ENCODE measurements at regions not wholly inside any gene's neighbourhood (a gene's known extent, or its start where the extent isn't known, plus 50 kb on each side); places are given as distances from the start of the nearest gene placed in this dataset.
A peak's percentile ranks its signal among the peaks of the same experiment; 100 is the strongest.

DNA sequence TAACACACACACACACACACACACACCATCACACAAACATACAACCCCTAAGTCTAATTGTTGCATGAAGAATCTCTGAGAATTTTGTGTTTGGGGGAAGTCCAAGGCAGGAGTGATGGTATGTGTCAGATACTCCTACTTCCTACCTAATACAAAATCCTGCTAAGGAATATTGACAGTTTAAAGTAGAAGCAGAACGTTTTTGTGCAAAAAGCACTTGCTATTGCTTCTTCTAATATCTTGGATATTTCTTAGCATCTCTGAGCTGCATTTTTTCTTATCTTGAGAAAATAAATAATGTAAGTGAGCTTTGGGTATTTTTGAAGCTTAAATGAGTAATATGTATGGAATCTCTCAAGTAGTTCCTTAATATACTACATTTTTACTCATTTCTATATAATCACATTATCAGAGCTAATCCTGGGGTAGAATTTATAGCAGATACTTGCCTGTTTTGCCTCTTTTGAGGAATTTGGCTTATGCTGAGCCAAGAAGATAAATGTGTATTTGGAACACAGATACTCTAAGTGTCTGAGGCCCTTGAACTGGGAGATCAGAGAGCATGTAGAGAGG lies 212.3 kb downstream of the DKK1 start:
- H3K27ac Mint-ChIP-seq (ENCODE audit: unreplicated experiment), result peak overlapping the region; percentile 75
- Histone ChIP-seq H3K4me3 (ENCODE audit: insufficient read depth, low read depth, low read length) (no peak overlapping the region), H3K27me3 (ENCODE audit: insufficient read depth, low read length) (no peaks in the 10 kb centered on the region), H3K9me3 (ENCODE audit: insufficient read depth, low read depth, low read length) (no peaks in the 10 kb centered on the region), H3K4me1 (ENCODE audit: insufficient read depth, low read length) (peaks cover 19% of the 10 kb centered on the region), H2AFZ (ENCODE audit: low read depth, low read length) (no peak overlapping the region), H3K36me3 (ENCODE audit: insufficient read depth, low read length) (no peaks in the 10 kb centered on the region), H4K20me1 (ENCODE audit: insufficient read depth, low read length) (no peaks in the 10 kb centered on the region), H3K4me2 (ENCODE audit: low read length) (peak overlapping the region; percentile 70), H3K27ac (ENCODE audit: low read depth, low read length) (peak overlapping the region; percentile 49), H3K79me2 (ENCODE audit: insufficient read depth, low read length) (no peaks in the 10 kb centered on the region), H3K9ac (ENCODE audit: low read length) (no peak overlapping the region)
- peak; percentile 92 for FAIRE-seq
- H3K4me3 Mint-ChIP-seq (ENCODE audit: unreplicated experiment), result no peak overlapping the region
- peaks cover 18% of the 10 kb centered on the region for H3K4me1 Mint-ChIP-seq (ENCODE audit: low read depth, unreplicated experiment)
- no peaks in the 10 kb centered on the region for H3K36me3 Mint-ChIP-seq (ENCODE audit: low read depth, unreplicated experiment)
- H3K9me3 Mint-ChIP-seq (ENCODE audit: unreplicated experiment), result no peaks in the 10 kb centered on the region
- DNase-seq (ENCODE audit: low read depth), result peak; percentile 56
- TF ChIP-seq EZH2 (IDR thresholded peaks at IDR 0.05; ENCODE audit: insufficient read depth, low read length), result no peak
- TF ChIP-seq, protein P1, sequence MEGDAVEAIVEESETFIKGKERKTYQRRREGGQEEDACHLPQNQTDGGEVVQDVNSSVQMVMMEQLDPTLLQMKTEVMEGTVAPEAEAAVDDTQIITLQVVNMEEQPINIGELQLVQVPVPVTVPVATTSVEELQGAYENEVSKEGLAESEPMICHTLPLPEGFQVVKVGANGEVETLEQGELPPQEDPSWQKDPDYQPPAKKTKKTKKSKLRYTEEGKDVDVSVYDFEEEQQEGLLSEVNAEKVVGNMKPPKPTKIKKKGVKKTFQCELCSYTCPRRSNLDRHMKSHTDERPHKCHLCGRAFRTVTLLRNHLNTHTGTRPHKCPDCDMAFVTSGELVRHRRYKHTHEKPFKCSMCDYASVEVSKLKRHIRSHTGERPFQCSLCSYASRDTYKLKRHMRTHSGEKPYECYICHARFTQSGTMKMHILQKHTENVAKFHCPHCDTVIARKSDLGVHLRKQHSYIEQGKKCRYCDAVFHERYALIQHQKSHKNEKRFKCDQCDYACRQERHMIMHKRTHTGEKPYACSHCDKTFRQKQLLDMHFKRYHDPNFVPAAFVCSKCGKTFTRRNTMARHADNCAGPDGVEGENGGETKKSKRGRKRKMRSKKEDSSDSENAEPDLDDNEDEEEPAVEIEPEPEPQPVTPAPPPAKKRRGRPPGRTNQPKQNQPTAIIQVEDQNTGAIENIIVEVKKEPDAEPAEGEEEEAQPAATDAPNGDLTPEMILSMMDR (IDR thresholded peaks at IDR 0.05; ENCODE audit: insufficient read depth, low read depth, low read length), result no peak
- H3K27me3 Mint-ChIP-seq (ENCODE audit: low read depth, unreplicated experiment), result no peaks in the 10 kb centered on the region

DNA sequence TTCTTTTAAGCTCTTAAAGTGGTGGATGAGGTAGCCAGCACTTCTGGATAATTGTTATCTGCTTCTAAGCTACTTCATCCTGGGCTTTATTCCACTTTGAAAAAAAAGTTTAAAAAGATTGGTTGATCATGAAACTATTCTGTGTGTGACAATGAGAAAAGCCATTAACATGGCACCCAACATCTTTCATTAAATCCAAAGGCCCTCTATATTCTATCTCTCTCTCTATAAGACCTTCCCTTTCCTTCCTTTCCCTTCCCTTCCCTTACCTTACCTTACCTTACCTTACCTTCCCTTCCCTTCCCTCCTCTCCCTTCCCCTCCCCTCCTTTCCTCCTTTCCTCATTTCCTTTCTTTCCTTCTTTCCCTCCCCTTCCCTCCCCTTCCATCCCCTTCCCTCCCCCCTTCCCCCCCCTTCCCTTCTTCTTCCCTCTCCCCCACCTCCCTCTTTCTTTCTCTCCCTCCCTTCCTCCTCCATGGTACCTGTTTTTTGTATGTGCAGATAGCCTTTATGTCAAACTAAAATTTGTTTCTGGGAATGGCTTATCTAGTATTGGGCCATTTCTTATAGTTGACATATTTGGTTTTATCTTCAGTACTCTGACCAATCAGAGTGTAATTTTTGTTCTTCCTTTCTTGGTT lies 218.7 kb downstream of the DKK1 start:
- no peak overlapping the region for H3K27ac Mint-ChIP-seq (ENCODE audit: unreplicated experiment)
- Histone ChIP-seq H3K4me2 (ENCODE audit: low read length) (no peak overlapping the region), H3K36me3 (ENCODE audit: insufficient read depth, low read length) (no peaks in the 10 kb centered on the region), H3K9me3 (ENCODE audit: insufficient read depth, low read depth, low read length) (no peaks in the 10 kb centered on the region), H3K27me3 (ENCODE audit: insufficient read depth, low read length) (no peaks in the 10 kb centered on the region), H3K9ac (ENCODE audit: low read length) (no peak overlapping the region), H3K27ac (ENCODE audit: low read depth, low read length) (no peak overlapping the region), H3K4me1 (ENCODE audit: insufficient read depth, low read length) (no peaks in the 10 kb centered on the region), H3K79me2 (ENCODE audit: insufficient read depth, low read length) (no peaks in the 10 kb centered on the region), H4K20me1 (ENCODE audit: insufficient read depth, low read length) (no peaks in the 10 kb centered on the region), H2AFZ (ENCODE audit: low read depth, low read length) (no peak overlapping the region), H3K4me3 (ENCODE audit: insufficient read depth, low read depth, low read length) (no peak overlapping the region)
- peaks cover 5% of the 10 kb centered on the region for H3K4me1 Mint-ChIP-seq (ENCODE audit: low read depth, unreplicated experiment)
- H3K9me3 Mint-ChIP-seq (ENCODE audit: unreplicated experiment), result peaks cover 2% of the 10 kb centered on the region
- H3K4me3 Mint-ChIP-seq (ENCODE audit: unreplicated experiment), result no peak overlapping the region
- H3K27me3 Mint-ChIP-seq (ENCODE audit: low read depth, unreplicated experiment), result no peaks in the 10 kb centered on the region
- TF ChIP-seq EZH2 (IDR thresholded peaks at IDR 0.05; ENCODE audit: insufficient read depth, low read length), result no peak
- TF ChIP-seq, protein P1 (IDR thresholded peaks at IDR 0.05; ENCODE audit: insufficient read depth, low read depth, low read length), result no peak
- DNase-seq (ENCODE audit: low read depth) (no peak), FAIRE-seq (no peak)
- no peaks in the 10 kb centered on the region for H3K36me3 Mint-ChIP-seq (ENCODE audit: low read depth, unreplicated experiment)

DNA sequence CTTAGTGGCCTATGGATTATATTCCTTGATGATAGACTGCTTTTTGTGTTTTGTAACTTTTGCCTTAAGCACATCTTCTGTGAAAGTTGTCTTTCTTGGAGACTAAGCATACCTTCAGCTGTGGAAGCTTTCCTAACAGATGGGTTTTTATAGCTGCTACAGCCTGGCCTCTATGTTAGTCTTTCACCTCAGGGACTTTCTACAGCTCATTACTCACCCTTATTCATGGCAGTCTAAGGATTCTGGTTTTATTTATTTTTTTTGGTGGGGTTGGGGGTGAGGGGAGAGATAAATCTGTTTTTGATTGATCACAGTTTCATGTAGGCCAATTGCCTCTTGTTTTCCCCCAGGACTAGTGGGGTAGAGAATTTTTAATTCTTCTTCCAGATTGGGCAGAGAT lies 219.9 kb downstream of the DKK1 start:
- Mint-ChIP-seq H3K9me3 (ENCODE audit: unreplicated experiment) (peaks cover 2% of the 10 kb centered on the region), H3K27me3 (ENCODE audit: low read depth, unreplicated experiment) (no peaks in the 10 kb centered on the region)

More for the DNA sequence above, 219.9 kb downstream of the DKK1 start:
- H3K36me3 Mint-ChIP-seq (ENCODE audit: low read depth, unreplicated experiment), result no peaks in the 10 kb centered on the region
- no peak overlapping the region for H3K9ac ChIP-seq (ENCODE audit: low read length)
- H3K4me3 ChIP-seq (ENCODE audit: insufficient read depth, low read depth, low read length), result no peak overlapping the region
- H3K9me3 ChIP-seq (ENCODE audit: insufficient read depth, low read depth, low read length), result no peaks in the 10 kb centered on the region
- TF ChIP-seq EZH2 (IDR thresholded peaks at IDR 0.05; ENCODE audit: insufficient read depth, low read length), result no peak
- TF ChIP-seq, protein P1 (IDR thresholded peaks at IDR 0.05; ENCODE audit: insufficient read depth, low read depth, low read length), result no peak
- DNase-seq (ENCODE audit: low read depth), result no peak
- H3K79me2 ChIP-seq (ENCODE audit: insufficient read depth, low read length), result no peaks in the 10 kb centered on the region
- peak overlapping the region; percentile 59 for H3K27ac Mint-ChIP-seq (ENCODE audit: unreplicated experiment)
- H3K36me3 ChIP-seq (ENCODE audit: insufficient read depth, low read length), result no peaks in the 10 kb centered on the region
- FAIRE-seq, result no peak
- H3K4me1 ChIP-seq (ENCODE audit: insufficient read depth, low read length), result no peaks in the 10 kb centered on the region
- no peak overlapping the region for H3K4me2 ChIP-seq (ENCODE audit: low read length)
- H3K4me3 Mint-ChIP-seq (ENCODE audit: unreplicated experiment), result no peak overlapping the region
- H3K4me1 Mint-ChIP-seq (ENCODE audit: low read depth, unreplicated experiment), result peaks cover 11% of the 10 kb centered on the region
- no peaks in the 10 kb centered on the region for H4K20me1 ChIP-seq (ENCODE audit: insufficient read depth, low read length)
- H3K27ac ChIP-seq (ENCODE audit: low read depth, low read length), result no peak overlapping the region
- no peaks in the 10 kb centered on the region for H3K27me3 ChIP-seq (ENCODE audit: insufficient read depth, low read length)
- no peak overlapping the region for H2AFZ ChIP-seq (ENCODE audit: low read depth, low read length)

Data from astrocyte (in vitro differentiated cells and primary cell).